SIG-M5 (cell line): ENCODE measurements at regions not wholly inside any gene's neighbourhood (a gene's known extent, or its start where the extent isn't known, plus 50 kb on each side); places are given as distances from the start of the nearest gene placed in this dataset.
"Not testable (repeated sequence)": the region's sequence is repeated elsewhere in the genome, so short reads cannot be mapped to it uniquely, and the experiment has no call there.

ENCODE experiments used
- DNase-seq: peaks from one replicate; lab custom pipeline; 2025; lab: John Stamatoyannopoulos, UW

DNA sequence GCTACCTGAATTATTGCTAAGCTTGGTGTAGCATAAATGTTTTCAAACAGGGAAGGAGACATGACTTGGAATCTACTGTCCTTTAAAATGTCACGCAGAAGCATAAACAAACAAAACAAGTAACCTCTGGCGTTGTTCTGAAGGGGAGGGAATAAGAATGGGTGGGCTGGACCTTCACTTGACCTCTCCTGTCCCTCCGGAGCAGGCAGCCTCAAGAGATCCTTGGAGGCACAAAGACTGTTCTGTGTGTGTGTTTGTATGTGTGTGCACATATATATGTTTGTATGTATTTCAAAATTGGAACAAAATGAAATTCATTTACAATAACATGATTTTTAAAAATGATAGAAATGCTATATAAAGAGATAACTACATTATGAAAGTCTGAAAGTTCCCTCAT lies 91.3 kb upstream of the DCLK2 start:
- no peak for DNase-seq

DNA sequence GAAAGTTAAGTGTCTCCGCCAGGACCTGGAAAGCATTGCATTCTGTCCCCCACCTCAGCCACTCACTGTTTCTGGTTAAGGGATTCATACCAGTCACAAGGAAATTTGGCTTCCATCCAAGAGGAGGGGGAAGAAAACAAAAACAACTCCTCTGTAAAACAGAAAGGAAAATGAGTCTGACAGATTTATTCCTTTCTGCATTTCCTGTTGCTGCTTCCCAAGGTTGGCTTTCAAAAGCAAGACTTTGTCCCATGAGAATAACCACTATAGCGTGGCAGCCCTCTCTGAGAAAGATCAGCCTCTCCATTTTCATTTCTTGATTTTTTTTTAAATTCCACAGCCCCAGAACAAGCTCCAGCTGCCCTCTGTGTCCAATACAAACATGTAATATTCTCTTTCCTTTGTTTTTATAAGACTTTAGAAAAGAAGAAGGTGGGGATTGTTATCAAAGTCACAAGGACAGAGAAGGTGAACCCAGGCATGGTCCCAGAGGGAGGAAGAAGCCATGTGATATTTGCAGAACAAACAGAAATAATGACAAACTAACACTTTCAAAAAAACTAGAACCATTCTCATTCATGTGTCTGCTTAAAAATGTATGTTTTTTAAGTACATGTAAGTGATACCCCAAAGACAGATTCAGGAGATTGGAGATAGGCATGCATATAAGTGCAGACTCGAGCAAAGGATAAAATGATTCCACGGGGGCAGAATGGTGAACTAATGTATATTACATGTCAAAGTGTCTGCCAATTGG lies 90.7 kb upstream of the DCLK2 start:
- DNase-seq: no peak

DNA sequence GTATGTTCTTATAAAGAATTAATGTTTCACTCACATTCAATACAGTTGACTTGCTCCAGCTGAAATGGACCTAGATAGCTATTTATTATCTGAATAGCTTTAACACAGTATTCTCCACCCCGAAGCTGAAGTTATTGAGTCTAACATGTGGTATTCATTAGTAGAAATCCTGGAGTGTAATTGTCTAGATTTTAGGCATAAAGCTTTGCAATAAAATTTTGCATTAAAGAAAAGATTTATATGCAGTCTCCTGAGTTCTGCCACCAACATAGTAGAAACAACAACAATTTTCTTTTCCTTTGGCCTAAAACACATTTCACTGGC lies 90.2 kb upstream of the DCLK2 start:
- DNase-seq: no peak

DNA sequence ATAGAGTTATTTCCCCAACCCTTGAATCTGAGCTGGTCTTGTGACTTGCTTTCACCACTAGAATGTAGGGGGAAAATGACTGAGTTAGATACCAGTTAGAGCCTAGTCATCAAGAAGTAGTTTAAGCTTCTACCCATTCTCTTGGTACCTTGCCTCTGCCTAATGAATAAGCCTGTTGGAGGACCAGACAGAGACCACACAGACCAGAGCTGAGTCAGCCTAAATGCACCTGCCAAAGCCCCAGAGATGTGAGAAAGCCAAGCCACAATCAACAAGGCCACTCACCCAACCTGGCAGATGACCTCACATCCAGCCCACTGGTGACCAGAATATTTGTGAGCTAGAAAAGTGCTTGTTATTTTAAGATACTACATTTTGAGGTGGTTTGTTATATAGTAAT lies 85.2 kb upstream of the DCLK2 start:
- DNase-seq: no peak

DNA sequence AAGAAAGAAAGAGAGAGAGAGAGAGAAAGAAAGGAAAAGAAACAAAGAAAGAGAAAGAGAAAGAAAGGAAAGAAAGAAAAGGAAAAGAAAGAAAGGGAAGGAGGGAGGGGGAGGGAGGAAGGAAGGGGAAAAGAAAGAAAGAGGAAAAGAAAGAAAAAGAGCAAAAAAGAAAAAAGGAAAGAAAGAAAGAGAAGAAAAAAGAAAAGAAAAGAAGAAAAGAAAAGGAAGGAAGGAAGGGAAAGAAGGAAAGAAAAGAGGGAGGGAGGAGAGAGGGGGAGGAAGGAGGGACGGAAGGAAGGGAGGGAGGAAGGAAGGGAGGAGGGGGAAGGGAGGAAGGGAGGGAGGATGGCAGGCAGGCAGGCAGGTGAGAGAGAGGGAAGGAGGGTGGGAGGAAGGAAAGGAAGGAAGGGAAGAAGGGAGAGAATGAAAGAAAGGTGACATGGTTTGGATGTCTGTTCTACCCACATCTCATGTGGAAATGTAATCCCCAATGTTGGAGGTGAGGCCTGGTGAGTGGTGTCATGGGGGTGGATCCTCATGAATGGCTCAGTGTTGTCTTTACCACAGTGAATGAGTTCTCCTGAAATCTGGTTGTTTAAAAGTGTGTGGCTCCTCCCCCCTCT lies 83.0 kb upstream of the DCLK2 start:
- DNase-seq: no peak

DNA sequence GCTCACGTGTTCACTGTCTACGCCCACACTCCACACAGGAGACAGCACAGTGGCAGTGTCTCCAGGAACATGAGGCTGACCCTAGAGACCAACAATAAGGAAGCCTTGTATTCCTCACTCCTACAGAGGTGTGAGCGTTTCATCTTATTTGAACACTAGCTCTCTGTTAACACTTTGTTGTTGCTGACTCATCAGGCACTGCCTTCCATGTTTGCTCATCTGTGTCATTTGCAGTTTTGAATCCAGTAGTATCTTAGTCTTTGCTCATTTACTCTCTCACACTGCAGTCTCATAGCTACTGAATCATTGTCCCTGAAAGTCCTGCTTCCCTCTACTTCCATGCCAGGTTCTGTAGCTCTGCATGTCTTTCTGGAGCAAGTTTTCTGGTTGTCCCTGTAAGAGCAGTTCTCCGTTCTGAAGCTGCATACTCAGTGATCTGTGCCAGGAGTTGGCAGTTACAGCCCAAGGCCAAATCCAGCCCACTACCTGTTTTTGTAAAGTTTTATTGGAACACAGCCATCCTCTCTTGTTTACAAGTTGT lies 80.3 kb upstream of the DCLK2 start:
- DNase-seq: no peak

DNA sequence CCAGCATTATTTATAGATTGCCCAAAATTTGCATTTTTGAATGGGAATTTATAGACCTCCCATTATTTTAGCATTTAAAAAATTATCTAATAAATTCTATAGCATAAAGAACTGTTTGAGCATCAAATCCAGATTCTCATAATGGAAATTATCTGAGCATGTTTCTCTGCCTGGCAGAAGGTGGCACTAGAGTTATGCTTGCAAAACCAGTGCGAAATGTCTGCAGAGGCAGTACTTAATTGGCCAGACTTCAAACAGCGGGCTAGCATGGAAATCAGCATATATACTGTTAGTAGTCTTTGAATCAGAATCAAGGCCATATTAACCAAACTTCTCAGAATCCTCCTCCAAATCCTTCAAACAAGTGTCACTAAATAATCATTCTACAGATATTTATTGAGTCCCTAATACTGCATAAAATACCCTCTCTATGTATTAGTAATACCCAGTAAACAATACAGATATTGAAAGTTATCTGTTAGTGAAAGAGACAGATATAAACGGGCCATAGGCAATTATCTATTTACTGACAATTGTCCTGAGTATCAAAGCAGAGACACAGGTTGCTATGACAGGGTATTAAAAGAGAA lies 78.7 kb upstream of the DCLK2 start:
- DNase-seq: peak; percentile 9

DNA sequence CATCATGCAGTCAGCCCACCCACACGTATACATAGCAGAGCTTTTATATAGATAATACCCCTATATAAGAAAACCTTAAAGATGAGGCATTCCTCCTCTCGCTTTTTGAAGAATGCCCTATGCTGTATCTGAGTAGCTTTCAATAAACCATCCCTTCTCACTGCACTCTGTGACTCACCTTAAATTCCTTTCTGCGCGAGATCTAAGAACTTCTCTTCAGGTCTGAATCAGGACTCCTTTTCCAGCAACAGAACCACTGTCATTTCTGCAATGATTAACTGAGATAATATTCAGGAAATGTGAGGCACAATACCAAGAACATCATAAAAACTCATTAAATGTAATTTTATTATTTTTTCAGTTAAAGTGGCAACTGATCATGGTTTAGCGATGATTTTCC lies 76.4 kb upstream of the DCLK2 start:
- no peak for DNase-seq

DNA sequence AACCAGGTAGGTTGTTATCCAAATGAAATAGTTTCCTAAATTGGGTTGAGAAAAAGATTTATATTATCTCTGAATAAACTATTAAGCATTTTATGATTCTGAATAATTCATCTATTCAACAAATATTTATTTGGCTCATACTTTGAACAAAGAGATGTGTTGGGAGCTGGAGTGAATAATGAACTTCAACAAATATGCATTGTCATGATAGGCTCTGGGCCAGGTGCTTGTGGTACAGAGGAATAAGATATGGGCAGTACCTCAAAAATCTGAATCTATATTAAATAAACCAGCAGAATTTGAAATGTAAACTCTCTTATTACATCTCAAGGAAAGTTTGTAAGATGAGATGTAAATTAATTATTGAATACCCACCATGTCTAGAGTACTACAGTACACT lies 75.7 kb upstream of the DCLK2 start:
- DNase-seq: no peak

DNA sequence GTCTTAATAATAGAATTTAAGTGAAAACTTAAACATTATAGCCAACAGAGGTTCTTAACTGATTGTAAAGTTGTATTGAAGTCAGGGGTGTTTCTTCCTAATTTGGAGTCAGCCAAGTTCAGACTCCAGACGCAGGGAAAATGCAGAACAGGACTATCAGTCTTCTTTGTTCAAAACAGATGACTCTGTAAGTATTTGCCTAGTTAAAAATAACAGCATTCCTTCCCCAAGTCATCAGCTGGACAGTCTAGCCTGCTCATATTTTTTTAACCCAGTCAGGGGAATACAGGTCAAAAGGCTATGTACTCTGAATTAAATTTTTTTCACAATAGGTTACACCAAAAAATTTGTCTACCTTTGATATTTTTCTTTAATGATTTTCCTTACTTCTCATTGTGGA lies 73.8 kb upstream of the DCLK2 start:
- no peak for DNase-seq

DNA sequence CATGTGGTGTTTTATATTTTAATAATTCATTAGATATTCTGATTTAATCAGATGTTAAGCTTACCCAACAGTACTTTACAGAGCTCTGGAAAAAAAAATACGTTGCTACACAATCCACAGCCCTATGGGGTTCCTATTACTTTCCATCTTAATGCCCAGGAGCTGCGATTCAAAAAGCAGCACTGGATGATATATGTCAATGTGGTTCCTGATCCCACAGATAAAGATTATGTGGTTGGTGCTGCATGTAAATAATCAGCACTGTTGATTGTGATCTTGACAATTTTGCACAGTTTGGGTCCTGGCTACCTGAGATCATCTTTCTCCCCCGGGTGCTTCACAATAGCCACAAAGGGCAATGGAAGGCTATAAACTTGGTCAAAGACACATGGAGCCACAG lies 72.7 kb upstream of the DCLK2 start:
- DNase-seq: no peak

DNA sequence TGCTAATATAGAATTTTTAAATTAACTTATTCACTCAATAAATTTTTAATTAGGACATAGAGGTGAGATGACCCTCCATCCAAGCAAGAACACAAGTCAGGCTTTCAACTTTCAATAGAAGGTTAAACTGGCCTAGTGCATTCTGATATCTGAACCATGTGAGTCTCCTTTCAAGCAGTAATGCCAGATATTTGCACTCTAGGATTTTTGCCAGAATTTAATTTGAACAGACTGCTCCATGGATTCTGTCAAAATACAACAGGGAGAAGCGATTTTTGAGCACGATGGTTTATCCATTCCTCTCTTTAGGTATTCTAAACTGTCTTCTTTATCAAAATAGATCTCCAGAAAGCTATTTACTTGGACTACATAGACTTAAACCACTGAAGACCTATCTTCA lies 72.0 kb upstream of the DCLK2 start:
- no peak for DNase-seq

DNA sequence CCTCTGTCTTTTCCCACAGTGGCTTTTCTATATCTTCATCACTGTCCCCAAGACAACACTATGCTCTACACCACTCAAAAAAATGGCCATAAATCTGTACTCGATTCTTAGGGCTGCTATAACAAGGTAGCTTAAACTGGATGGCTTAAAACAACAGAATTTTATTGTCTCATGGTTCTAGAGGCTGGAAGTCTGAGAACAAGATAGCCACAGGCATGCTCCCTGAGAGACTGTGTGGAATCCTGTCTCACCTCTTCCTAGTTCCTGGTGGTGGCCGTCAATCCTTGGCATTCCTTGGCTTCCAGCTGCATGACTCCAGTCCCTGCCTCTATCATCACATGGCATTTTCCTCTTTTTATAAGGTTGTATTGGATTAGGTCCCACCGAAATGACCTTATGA lies 70.7 kb upstream of the DCLK2 start:
- DNase-seq: no peak

DNA sequence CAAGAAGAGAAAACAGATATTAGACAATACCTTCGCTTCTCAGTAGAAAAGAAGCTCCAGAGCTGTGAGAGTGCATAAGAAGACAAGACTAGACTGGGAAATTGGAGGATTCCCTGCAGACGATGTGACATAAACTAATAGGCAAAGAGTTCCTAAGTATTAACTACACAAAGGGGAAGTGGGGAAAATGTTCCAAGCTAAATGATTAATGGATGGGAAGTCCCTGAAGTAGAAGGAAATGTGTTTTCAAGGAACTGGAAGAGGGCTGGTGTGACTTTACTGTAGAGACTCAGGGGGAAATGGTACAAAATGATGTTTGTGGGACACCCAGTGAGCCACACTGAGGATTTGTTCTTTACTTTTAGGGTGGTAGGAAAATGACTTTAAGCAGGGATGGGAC lies 69.7 kb upstream of the DCLK2 start:
- no peak for DNase-seq

DNA sequence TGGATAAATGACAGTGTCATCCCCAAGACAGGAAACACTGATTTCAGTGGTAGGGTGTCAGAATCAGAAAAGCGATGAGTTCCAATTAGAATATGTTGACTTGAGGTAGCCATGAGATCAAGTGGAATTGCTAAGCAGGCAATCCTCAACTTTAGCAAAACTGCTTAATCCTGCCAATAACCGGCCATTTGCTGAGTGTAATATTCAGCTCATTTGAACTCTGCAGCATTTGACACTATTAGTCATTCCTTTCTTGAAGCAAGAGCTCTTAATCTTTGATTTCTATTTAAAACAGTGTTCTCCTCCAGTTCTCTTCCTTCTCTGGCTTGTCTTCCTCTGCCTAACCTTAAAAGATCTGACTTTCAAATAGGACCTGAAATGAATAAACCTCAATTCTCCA lies 68.7 kb upstream of the DCLK2 start:
- no peak for DNase-seq

DNA sequence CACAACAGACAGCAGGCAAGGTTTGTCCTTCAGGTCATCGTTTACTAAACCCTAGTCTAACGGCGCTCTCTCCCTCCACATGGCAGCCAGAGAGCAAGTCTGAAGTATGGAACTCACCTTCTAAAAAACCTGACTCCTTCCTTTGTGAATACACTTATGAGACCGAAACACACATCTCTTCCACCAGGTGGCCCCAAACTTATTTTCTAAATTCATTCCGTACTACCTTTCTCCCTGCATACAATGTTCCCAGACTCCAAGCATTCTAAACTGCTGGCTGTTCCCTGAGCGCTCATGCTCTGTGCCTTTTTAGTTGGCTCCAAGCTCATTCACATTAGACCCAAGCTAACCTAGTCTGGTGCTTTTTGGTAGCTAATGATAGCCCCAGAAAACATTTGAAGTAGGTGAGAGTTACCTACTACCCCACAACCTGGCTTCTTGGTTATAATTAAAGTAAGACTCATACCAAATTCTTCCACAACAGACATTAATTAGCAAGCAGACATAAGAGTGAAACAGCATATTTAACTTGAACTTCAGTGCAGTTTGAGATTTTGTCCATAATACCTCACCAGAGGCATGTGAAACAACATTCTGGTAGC lies 67.6 kb upstream of the DCLK2 start:
- DNase-seq: no peak

DNA sequence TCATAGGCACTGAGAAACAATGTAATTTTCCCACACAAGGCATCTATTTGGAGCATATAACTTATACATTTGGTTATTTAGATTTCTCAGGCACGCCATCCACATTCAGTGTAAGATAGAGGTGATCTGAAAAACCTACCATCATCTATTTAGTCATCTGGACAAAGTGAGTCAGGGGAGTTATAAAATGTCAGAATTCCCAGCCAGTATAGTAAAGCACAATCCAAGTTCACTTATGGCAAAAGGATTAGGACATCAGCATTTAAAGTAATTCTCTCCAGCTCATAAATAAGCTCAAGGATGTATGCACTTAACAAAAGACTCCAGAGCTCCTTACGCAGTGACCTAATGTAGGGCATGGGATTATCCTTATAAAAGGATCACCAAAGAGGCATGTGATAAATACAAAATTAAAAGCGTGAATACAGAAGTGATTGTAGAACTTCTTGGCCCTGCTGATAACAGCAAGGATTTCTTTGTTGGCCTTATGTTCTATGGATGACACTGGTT lies 65.3 kb upstream of the DCLK2 start:
- no peak for DNase-seq

DNA sequence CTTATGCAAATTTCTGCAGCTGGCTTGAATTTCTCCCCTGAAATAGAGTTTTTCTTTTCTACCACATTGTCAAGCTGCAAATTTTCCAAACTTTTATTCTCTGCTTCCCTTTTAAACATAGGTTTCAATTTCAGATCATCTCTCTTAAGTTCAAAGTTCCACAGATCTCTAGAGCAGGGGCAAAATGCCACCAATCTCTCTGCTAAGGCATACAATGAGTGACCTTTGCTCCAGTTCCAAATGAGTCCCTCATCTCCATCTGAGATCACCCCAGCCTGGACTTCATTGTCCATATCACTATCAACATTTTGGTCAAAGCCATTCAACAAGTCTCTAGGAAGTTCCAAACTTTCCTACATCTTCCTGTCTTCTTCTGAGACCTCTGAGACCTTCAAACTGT lies 62.3 kb upstream of the DCLK2 start:
- DNase-seq: not testable (repeated sequence)

DNA sequence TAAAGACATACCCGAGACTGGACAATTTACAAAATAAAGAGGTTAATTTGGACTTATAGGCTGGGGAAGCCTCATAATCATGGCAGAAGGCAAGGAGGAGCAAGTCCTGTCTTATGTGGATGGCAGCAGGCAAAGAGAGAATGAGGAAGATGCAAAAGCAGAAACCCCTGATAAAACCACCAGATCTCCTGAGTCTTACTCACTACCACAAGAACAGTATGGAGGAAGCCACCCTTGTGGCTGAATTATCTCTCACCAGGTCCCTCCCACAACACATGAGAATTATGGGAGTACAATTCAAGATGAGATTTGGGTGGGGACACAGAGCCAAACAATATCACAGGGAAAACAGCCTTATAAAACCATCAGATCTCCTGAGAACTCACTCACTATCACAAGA lies 61.6 kb upstream of the DCLK2 start:
- DNase-seq: not testable (repeated sequence)

DNA sequence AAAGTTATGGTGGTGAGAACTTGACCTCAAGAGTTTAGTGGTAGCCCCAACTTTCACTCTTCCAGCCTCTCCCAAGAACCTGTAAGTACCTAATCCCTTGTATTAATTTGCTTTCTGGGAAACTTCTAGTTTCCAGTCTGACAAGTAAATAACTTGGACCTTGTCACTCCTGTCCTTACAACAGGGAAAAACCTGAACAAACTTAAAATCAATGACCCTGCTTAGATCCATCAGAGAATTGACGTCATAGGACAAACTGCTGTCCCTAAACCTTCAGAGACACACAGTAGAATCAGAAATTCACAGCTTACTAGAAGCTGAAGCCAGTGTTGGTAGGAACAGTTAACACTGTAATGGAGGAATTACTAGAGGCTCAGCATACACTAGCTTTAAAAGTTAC lies 60.0 kb upstream of the DCLK2 start:
- no peak for DNase-seq

DNA sequence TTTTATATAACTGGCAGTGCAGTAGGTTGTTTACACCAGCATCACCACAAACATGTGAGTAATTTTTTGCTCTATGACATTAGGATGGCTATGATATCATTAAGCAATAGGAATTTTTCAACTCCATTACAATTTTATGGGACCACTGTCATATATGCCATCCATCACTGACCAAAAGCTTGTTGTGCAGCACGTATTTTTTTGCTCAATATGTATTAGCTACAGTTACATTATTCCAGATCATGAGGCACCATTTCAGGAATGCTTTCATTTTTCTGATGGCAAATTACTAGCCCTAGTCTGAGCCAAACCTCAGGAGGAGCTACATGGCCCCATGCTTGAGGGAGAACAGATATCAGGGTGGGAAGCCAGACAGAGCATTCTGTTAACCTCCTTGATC lies 56.8 kb upstream of the DCLK2 start:
- DNase-seq: no peak

DNA sequence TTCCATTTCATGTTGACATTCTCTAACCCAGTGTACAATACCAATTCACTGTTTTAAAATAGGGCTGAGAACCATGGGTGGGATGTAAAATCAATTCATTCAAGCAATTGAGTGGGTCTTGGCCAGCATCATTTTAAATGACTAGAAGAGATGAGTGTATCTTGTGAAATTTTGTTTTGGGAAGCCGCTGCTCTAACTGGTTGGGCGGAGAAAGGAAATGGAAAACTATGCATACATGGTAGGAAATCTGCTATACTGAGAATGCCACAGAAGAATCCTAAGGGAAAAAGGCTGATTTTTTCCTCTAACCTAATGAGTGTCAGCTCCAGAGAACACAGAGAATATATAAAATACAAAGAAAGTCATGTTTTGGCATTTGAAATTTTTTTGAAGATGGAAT lies 54.8 kb upstream of the DCLK2 start:
- DNase-seq: no peak

DNA sequence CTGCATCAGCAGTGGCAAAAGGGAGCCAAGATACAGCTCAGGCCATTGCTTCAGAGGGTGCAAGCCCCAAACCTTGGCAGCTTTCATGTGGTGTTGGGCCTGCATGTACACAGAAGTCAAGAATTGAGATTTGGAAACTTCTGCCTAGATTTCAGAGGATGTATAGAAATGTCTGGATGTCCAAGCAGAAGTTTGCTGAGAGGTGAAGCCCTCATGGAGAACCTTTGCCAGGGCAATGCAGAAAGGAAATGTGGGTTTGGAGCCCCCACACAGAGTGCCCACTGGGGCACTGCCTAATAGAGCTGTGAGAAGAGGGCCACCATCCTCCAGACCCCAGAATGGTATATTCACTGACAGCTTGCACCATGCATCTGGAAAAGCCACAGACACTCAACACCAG lies 51.3 kb upstream of the DCLK2 start:
- not testable (repeated sequence) for DNase-seq
